ENCODE measurements at regions not wholly inside any gene's neighbourhood (a gene's known extent, or its start where the extent isn't known, plus 50 kb on each side); places are given as distances from the start of the nearest gene placed in this dataset.
"Not testable (repeated sequence)": the region's sequence is repeated elsewhere in the genome, so short reads cannot be mapped to it uniquely, and the experiment has no call there.

DNA sequence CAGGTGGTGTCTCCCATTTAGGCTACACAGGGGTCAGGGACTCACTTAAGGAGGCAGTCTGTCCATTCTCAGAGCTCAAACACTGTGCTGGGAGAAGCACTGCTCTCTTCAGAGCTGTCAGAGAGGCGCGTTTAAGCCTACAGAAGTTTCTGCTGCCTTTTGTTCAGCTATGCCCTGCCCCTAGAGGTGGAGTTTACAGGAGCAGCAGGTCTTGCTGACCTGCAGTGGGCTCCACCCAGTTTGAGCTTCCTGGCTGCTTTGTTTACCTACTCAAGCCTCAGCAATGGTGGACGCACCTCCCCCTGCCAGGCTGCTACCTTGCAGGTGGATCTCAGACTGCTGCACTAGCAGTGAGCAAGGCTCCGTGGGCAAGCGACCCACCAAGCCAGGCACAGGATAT, 260.1 kb downstream of the MEF2C start:
- DNase-seq = not testable (repeated sequence)

- not testable (repeated sequence) for DNase-seq
Observed at GRCh38 chr5:88615767-88616166, 267.2 kb downstream of the MEF2C start.

DNA sequence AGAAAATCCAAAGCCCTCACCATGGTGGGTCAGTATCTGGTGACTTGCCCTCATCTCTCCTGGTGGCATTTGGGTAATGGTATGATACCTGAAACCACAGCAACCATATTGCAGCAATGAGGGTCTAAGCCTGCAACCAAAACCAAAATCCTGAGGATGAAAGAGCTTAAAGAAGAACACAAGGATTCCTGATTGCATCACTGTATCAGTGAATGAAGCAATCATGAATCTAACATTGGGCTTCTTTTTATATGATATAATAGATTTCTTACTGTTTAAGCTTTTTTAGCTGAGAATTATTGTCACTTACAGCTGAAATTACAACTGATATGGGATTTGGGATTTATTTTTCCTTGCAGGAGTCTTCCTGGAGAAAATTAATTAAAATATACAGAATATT, 269.9 kb downstream of the MEF2C start:
- no peak for DNase-seq

GRCh38 chr5:88610586-88610985, 272.4 kb downstream of the MEF2C start:
- DNase-seq = no peak

- DNase-seq = no peak
Observed at GRCh38 chr5:88607492-88607891, 275.5 kb downstream of the MEF2C start.

GRCh38 chr5:88606626-88607025, 276.4 kb downstream of the MEF2C start:
- no peak for DNase-seq

DNA sequence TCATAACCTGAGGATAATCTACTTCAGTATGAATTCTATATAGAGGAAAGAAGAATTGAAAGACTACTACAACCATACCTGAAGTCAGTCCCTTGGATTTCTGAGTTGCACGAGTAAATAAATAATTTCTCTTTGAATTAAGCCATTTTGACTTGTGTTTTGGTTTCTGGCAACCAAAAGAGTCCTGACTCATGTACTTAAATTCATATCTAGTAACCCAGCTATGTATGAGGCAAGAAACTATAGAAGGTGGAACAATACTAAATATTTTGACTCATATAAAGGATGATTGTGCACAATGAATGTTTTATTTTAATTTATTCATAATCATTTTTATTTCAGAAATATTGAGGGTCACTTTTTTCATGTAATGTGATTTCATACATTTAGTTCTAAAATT, 276.8 kb downstream of the MEF2C start:
- no peak for DNase-seq

DNA sequence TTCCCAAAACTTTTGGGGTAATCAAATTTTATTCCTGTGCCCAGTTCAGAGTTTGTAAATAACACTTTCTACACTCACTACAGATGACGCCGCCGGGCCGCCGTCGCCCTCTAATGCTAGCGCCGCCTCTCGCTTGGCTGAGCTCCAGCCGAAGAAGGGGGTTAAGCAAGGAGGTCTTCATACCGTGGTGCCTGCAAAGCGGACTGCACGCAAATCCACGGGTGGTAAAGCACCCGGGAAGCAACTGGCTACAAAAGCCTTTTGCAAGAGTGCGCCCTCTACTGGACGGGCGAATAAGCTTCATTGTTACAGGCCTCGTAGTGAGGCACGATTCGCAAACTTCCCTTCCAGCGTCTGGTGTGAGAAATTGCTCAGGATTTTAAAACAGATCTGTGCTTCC, 280.4 kb downstream of the MEF2C start:
- DNase-seq = no peak

DNA sequence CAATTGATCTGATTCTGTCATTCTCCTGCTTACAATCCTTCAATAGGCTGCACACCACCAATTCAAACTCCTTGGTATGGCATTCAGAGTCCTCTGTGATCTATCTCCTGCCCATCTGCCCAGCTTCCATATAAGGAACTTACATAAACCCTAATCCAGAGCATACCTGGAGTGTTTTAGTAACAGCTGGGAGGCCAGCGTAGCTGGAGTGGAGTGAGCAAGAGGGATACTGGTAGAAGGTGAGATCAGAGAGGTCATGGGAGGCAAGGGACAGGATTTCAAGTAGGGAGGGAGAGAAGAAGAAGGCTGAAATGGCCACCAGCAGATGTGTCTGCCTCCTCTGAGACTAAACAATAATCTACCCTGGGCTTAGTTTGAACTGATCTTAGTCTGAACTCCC, 288.5 kb downstream of the MEF2C start:
- DNase-seq = no peak

GRCh38 chr5:88588609-88589008, 294.4 kb downstream of the MEF2C start:
- DNase-seq = no peak

DNA sequence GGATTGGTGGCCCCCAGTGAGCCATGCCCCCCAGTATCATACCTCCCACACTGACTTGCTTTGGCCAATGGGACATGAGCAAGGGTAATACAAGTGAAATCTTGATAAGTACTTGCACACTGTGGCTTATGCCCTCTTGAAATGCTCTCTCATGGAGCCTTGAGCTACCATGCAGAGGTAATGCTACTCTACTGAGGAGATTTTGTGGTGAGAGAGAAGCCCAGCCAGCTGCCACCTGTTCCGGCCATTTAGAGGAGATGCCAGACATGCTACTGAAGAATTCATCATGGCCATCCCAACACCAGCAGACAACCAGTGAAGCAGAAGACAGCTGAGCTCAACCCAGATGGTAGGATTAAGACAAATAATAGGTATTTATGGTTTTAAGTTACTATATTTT, 299.5 kb downstream of the MEF2C start:
- DNase-seq = no peak

DNA sequence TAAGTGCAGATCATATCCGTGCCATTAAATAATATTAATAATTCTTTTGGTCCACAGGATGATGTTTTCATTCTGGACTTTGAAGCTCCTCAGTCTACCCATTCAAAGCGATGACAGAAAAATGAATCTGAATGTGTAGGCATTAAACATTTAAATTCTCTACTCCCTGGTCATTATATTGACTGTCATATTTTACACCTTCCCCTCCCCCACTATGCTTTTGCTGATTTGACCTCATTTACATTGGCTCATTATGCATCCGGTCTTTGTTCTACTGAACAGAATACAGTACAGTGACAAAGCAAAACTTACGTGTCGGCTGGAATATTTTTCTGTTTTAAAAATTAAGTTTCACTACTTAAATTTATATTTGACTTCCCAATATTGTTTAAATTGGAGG, 289.7 kb upstream of the TMEM161B start:
- no peak for DNase-seq

- no peak for DNase-seq
Observed at GRCh38 chr5:88557881-88558280, 289.2 kb upstream of the TMEM161B start.

DNA sequence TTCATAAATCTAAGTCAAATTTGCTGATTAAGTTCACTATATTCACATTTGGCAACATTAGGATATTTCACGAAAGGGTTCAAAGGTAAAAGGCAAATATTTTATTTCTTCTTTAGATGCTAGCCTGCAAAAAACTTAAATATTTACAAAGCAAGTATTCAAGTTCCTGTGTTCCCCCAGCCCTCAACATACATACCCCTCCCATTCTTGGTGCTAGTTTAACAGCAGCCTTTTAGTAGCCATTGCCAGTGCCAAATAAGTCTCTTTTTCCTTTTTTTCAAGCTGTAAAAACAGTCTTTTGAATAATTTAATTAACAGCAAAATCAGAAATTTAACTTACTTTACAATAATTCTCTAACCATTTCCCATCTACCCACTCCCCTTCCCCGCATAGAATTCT, 288.5 kb upstream of the TMEM161B start:
- DNase-seq = no peak

- no peak for DNase-seq
Observed at GRCh38 chr5:88556406-88556805, 287.8 kb upstream of the TMEM161B start.

DNA sequence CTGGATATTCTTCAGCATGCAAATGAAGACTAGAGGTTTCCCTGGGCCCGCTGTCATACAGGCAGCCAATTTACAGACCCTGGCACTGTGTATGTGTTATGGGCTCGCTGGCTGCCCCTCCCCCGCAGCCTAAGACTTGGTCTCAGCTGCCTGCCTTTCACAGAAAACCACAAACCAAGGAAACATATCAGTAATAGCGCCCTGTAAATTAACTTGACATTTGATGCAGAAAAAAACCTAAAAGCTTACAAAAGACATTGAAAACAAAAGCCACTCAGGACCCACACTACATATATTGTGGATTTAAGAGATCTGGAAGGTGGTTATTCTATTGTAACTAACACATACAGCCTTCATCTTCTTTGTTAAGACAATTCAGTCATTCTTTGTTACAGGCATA, 287.0 kb upstream of the TMEM161B start:
- DNase-seq = peak in 22 of 51 donors; percentile 1 to 47 (median 20)

GRCh38 chr5:88553986-88554385, 285.3 kb upstream of the TMEM161B start:
- DNase-seq = no peak

DNA sequence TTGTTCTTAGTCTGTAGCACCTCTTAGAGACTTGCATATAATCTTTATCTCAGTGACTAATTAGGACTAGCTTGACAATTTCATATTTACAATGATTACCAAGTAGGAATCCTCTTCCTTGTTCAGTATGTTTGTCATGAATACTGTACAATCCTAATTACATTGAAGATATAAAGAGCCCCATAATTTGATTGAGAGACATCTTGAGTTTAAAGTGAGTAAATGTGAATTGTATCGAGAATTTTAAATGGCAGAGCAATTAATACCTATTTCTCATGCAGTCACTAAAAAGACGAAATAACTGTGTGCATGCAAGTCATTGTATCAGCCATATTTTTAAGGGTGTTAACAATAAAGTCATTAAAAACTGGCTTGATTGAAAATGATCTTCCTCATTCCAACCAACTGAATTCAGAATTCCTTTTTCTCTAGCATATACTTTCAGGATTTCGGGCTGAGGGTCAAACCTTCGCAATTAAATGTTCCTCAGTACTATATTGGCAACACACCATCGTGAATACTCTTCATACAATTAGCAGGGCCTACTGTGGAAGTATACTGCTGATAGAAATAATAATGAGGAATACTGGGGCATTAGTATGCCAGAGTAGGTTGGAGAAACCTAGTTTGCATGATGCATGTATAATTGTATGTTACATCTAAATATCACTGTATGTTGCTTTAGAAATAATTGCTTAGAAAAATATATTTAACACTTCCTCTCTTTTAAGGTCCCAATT, 284.7 kb upstream of the TMEM161B start:
- no peak for DNase-seq

DNA sequence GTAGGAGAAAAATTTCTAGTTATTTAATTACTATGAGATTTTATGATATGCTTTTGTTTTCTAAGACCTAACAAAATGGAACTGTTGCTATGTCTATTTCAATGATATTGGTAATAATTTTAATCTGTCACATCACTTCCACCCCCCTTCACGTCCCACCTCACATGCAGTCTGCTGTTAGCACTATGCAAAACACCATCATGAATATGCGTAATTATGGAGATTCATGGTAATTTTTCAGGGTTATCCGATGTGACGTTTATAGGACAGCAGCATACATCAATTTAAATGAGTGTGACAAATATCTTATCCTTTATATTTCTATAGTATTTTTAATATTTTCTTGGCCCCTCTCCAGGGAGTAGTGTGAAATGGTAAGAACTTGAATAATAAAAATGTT, 283.8 kb upstream of the TMEM161B start:
- DNase-seq = no peak

DNA sequence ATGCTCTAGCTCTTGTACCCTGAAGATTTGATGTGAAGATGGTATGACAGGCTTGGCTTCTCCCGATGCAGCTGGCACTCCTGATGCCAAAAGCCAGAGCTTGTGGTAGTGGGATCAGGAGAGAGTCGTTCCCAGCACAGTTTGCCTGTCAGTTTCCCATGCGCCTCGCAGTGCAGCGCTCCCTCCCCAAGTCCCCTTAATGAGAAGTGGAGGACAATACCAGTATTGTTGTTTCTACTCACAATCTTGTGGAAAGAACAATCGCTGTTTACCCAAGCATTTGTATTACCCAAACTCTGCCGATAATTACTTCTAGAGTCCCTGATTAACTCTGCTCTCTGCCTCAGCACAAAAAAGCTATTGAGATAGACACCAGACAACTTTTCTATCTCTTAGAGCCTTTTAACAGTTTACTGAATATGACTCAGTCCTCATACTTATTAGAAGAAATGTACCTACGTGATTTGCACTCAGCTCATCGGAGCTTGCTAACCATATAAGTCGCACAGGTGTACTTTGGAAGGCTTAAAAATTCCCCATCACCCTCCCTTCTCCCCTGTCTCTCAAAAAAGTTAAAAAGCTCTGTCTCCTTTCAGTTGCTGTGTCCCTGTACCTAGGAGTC, 283.2 kb upstream of the TMEM161B start:
- DNase-seq = peak in 31 of 51 donors; percentile 1 to 81 (median 28)

DNA sequence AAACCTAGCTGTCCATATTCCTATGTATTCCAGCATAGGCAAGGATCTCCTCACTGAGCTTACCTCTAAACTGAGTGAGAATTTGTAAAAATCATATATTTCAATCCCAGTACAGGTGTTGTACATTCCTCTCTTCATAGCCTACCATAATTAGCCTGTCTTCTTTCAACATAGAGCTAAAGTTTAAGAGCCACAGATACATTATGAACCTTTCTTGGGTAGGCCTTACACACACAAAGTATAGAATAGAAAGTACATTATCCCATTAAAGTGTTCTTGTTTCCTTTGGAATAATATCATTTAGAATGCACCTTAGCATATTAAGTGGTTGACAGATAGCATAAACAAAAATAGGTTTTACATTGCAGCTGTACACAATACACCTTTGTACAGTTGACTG, 282.1 kb upstream of the TMEM161B start:
- no peak for DNase-seq

GRCh38 chr5:88548136-88548805, 279.6 kb upstream of the TMEM161B start:
- DNase-seq = no peak

DNA sequence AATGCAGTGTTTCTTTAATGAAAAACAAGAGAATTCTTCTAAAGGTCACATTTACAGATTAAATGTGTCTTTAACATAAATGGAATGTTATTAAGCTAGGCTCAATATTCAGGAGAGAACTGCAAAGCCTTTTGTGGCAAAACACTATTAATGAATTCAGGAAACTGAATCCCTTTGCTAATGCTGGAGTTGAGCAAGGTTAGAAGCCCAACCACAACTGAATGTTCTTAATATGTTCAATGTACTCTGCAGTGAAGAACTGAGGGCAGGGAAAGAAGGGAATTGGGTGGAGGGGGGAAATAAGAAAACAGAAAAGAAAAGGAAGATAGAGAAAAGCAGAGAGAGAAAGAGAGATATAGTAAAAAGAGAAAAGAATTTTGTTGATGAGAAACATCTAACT, 276.7 kb upstream of the TMEM161B start:
- no peak for DNase-seq

All from hypothalamus (tissue), 51 donors.